ENCODE measurements at regions not wholly inside any gene's neighbourhood (a gene's known extent, or its start where the extent isn't known, plus 50 kb on each side); places are given as distances from the start of the nearest gene placed in this dataset.

DNA sequence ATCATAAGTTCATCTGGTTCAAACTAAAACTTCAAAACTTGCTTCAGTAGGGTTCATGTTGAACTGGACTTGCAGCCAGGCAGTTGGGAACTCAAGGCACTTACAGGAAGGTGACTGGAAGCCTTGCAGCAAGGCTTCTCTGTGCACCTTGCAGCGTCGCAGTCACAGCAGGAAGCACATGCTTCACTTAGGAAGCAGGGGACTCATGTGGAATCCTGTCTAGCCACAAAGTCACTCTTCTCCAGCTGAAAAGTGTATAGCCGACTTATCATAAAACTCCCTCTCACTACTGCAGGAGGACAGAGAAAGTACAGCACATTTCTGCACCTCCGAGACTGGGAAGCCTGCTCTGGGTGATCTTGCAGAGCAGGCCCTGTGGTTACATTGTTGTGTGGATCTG lies 114.0 kb upstream of the PRB2 start:
- H3K27ac ChIP-seq (ENCODE audit: low read depth) = no peak overlapping the region
- DNase-seq (ENCODE audit: low spot score) (no peak), ATAC-seq (peak; percentile 45)
- Mint-ChIP-seq H3K27me3 (ENCODE audit: insufficient read depth, low read depth, poor library complexity) (peaks cover 10% of the 10 kb centered on the region), H3K36me3 (ENCODE audit: low read depth) (no peaks in the 10 kb centered on the region), H3K27ac (no peak overlapping the region), H3K4me3 (no peak overlapping the region), H3K4me1 (peaks cover 30% of the 10 kb centered on the region), H3K9me3 (no peaks in the 10 kb centered on the region)
- no peaks in the 10 kb centered on the region; the same call in 1 of the 2 replicates for H4K20me1 ChIP-seq (replicated peaks; ENCODE audit: insufficient read depth)
- TF ChIP-seq JUNB (IDR thresholded peaks at IDR 0.05; ENCODE audit: unreplicated experiment) = no peak
- TF ChIP-seq EZH2 (IDR thresholded peaks at IDR 0.05; ENCODE audit: low read depth, unreplicated experiment) = no peak
- TF ChIP-seq ZNF114 (CRISPR knock-in tag; IDR thresholded peaks at IDR 0.05) = no peak
- TF ChIP-seq EZH2phosphoT487 (IDR thresholded peaks at IDR 0.05; ENCODE audit: unreplicated experiment) = no peak
- TF ChIP-seq, protein P1, sequence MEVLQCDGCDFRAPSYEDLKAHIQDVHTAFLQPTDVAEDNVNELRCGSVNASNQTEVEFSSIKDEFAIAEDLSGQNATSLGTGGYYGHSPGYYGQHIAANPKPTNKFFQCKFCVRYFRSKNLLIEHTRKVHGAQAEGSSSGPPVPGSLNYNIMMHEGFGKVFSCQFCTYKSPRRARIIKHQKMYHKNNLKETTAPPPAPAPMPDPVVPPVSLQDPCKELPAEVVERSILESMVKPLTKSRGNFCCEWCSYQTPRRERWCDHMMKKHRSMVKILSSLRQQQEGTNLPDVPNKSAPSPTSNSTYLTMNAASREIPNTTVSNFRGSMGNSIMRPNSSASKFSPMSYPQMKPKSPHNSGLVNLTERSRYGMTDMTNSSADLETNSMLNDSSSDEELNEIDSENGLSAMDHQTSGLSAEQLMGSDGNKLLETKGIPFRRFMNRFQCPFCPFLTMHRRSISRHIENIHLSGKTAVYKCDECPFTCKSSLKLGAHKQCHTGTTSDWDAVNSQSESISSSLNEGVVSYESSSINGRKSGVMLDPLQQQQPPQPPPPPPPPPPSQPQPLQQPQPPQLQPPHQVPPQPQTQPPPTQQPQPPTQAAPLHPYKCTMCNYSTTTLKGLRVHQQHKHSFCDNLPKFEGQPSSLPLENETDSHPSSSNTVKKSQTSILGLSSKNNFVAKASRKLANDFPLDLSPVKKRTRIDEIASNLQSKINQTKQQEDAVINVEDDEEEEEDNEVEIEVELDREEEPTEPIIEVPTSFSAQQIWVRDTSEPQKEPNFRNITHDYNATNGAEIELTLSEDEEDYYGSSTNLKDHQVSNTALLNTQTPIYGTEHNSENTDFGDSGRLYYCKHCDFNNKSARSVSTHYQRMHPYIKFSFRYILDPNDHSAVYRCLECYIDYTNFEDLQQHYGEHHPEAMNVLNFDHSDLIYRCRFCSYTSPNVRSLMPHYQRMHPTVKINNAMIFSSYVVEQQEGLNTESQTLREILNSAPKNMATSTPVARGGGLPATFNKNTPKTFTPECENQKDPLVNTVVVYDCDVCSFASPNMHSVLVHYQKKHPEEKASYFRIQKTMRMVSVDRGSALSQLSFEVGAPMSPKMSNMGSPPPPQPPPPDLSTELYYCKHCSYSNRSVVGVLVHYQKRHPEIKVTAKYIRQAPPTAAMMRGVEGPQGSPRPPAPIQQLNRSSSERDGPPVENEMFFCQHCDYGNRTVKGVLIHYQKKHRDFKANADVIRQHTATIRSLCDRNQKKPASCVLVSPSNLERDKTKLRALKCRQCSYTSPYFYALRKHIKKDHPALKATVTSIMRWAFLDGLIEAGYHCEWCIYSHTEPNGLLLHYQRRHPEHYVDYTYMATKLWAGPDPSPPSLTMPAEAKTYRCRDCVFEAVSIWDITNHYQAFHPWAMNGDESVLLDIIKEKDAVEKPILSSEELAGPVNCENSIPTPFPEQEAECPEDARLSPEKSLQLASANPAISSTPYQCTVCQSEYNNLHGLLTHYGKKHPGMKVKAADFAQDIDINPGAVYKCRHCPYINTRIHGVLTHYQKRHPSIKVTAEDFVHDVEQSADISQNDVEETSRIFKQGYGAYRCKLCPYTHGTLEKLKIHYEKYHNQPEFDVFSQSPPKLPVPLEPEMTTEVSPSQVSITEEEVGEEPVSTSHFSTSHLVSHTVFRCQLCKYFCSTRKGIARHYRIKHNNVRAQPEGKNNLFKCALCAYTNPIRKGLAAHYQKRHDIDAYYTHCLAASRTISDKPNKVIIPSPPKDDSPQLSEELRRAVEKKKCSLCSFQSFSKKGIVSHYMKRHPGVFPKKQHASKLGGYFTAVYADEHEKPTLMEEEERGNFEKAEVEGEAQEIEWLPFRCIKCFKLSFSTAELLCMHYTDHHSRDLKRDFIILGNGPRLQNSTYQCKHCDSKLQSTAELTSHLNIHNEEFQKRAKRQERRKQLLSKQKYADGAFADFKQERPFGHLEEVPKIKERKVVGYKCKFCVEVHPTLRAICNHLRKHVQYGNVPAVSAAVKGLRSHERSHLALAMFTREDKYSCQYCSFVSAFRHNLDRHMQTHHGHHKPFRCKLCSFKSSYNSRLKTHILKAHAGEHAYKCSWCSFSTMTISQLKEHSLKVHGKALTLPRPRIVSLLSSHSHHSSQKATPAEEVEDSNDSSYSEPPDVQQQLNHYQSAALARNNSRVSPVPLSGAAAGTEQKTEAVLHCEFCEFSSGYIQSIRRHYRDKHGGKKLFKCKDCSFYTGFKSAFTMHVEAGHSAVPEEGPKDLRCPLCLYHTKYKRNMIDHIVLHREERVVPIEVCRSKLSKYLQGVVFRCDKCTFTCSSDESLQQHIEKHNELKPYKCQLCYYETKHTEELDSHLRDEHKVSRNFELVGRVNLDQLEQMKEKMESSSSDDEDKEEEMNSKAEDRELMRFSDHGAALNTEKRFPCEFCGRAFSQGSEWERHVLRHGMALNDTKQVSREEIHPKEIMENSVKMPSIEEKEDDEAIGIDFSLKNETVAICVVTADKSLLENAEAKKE (CRISPR knock-in tag; IDR thresholded peaks at IDR 0.05) = no peak
- TF ChIP-seq CTCF (conservative IDR thresholded peaks at IDR 0.05; ENCODE audit: low read depth in 2 of 2) = no peak
- TF ChIP-seq REST (IDR thresholded peaks at IDR 0.05; ENCODE audit: unreplicated experiment) = no peak
- peaks cover 6% of the 10 kb centered on the region for H3K4me1 ChIP-seq (ENCODE audit: insufficient read depth)
- H2AFZ ChIP-seq = peak overlapping the region; percentile 92
- H3K36me3 ChIP-seq (ENCODE audit: insufficient read depth) = no peaks in the 10 kb centered on the region
- no peak overlapping the region for H3K4me3 ChIP-seq
- H3K4me2 ChIP-seq = no peak overlapping the region
- H3F3A ChIP-seq (replicated peaks; ENCODE audit: low read depth) = no peaks in the 10 kb centered on the region
- H3K27me3 ChIP-seq (ENCODE audit: insufficient read depth) = no peaks in the 10 kb centered on the region
- H3K9me2 ChIP-seq (ENCODE audit: insufficient read depth) = no peaks in the 10 kb centered on the region
- H3K79me2 ChIP-seq (replicated peaks; ENCODE audit: insufficient read depth) = no peaks in the 10 kb centered on the region
